Stimulated activated CD4-positive, alpha-beta T cell treated with anti-CD3 and anti-CD28 coated beads, TNF-alpha, amount 100 ng/mL, for 4 hours (primary cell): ENCODE measurements at regions not wholly inside any gene's neighbourhood (a gene's known extent, or its start where the extent isn't known, plus 50 kb on each side); places are given as distances from the start of the nearest gene placed in this dataset.

ENCODE experiments used
- DNase-seq, 3 experiments: peaks; one replicate each; pipeline ENCODE4 v3.0.0-alpha.2; 2020; ENCODE audit warnings: low read depth in 3 of 3

DNA sequence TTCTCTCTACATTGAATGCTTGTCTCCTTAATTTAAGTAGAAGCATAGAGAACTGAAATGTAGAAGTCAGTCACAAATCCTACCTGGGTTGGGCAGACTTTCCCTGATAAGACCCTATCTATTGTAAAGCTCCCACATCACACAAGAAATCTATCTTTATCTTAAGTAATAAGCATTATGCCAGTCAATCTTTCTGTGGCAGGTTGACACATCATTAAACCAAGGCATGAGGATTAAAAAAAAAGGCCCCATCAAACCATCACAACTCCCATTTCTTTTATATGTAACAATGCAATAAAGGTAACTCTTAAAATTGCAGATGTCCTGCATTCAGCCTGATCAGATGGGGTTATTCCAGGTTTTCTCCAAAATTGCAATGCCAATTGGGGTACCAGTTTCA, 311.8 kb downstream of the TOX3 start:
- DNase-seq: no peak

- no peak for DNase-seq
These were observed 312.3 kb downstream of the TOX3 start for GRCh38 chr16:52234626-52235025.

GRCh38 chr16:52229471-52229870, 317.5 kb downstream of the TOX3 start:
- no peak for DNase-seq

GRCh38 chr16:52227851-52228250, 319.1 kb downstream of the TOX3 start:
- no peak for DNase-seq

GRCh38 chr16:52212841-52213240, 334.1 kb downstream of the TOX3 start:
- no peak for DNase-seq

DNA sequence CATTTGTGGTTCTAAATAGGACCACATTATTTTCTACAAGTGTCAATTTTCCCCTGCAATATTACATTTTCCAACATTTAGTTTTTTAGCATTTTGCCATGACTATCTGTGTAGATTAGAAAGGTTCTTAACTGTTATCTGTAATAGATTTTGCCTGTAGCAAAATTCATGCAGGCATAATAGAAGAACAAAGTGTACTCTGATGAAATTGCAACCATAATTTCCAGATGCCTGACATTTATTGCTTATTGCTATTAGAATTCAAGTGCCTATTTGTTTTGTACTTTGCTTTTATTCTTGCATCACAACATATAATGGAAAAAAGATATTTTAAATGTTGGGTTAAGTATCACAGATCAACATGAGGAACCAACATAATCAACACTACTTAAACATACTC, 337.7 kb downstream of the TOX3 start:
- DNase-seq: no peak

DNA sequence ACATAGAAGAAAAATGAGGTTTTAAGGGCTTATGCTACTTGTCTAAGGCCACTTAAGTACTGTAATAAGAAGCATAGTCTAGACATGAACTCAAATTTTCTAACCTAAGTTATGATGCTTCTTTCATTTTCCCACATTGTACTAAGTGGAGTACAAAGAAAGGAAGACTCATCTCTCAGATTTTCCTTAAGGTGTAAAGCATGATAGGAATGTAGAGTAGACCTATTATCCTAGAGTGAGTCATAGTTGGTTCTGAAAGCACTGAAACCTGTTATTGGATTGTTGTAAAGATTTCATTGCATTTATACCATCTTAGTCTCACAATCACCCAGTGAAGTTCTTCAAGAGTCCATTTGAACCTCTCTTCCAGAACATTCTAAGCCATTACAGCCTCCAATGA, 343.8 kb downstream of the TOX3 start:
- DNase-seq: no peak

DNA sequence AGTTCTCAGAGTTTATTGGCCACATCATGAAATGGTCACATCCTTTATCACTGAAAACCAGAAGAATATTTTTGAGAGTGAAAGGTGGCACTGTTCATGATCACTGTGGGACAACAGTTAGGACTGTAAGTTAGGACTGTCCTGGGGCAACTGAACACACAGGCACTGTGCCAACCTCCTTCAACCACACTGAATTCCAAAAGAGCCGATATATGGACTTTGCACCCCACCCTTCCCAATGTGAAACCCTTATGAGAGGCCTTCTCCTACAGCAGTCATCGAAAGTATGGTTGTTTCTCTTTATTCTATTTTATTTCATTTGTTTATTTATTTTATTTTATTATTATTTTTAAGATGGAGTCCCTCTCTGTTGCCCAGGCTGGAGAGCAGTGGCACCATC, 353.5 kb downstream of the TOX3 start:
- DNase-seq: no peak

GRCh38 chr16:52191531-52192134, 355.3 kb downstream of the TOX3 start:
- peak in 1 of 3 experiments; percentile 2 for DNase-seq

GRCh38 chr16:52184336-52184735, 362.6 kb downstream of the TOX3 start:
- DNase-seq: no peak

DNA sequence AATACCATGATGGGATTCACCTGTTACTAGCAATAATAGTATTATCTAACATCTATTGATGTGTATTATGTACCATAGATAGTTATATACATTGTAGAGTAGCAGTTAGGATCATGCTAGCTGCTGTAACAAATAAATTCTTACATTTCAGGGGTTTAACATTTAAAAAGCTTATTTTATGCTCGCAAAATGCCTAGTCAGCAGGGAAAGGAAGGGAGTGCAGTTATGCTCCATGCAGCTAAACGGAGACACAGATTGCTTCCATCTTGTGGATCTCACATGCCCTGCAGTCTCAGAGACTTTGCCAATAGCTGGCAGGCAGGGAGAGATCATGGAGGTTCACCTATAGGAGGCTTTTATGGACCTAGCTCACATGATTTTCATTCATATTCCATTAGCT, 364.1 kb downstream of the TOX3 start:
- no peak for DNase-seq

DNA sequence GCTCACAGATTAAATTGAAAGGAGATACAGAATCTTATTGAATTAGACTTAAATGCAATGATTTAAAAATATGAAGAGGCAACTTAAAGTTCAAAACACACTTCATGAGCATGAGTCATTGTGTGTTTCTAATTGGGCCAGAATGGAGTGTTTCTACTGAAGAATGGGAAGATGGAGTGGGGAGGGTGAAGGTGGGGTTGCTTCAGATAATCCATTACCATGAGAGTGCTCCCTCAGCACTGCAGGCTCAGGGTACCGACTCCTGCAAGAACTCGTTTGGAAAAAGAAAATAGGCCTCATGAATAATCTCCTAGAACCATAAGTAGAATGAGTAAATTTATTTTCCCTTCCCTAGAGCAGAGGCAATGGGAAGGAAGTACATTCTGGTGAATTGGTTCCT, 372.8 kb downstream of the TOX3 start:
- no peak for DNase-seq

DNA sequence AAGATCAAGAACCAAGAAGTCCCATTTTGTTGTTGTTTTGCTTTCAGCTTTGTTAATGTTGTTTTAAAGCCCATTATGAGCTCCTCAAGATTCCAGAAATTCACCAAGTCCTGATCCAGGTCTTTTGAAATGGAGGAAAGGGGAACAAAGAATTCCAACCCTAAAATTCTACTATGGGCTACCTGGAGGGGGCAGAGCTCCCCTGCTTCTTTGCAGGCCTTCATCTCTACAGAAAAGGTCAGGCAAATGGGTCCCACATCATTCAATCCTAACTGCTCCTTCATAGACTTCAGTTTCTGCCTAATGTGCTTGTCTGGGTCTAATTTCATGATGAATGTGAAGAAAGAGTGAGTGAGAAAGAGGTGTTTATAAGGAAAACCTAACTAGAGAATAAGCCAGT, 375.5 kb downstream of the TOX3 start:
- DNase-seq: no peak

DNA sequence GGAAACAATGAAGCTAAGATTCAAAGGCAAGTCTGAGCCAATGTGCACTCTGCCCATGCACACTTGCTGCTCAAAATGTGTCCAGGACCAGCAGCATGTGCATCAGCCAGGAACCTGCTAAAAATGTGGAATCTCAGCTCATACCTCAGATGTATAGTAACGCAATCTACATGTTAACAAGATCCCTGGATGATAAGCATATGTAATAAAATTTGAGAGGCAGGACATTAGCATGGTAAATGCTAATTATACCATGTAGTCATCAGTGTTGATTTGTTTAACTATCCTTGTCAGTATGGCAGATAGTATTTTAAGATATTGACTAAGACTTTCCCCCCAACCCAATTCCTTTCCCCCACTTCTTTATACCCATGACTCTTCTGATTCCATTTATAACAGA, 379.6 kb downstream of the TOX3 start:
- DNase-seq: no peak

DNA sequence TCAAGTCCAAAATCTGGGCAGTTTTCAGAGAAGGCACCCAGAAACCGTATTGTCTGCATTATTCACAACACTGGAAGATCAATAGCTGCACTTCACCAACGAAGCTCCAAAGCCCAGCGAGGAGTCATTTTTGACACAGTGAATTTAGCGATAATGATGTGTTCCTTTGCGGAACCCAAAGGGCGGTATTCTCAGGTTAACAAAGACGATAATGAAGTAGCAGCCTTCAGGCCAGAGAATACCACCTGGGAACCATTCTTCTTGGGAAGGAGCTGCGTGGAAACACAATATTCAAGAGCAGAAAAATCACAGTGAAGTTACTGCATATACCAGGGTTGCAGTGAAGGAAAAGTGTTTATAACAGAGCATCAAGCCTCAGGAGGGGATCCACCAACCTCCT, 381.0 kb downstream of the TOX3 start:
- no peak for DNase-seq

- no peak for DNase-seq
These were observed 397.9 kb downstream of the TOX3 start for GRCh38 chr16:52149003-52149402.

- no peak for DNase-seq
These were observed 405.1 kb downstream of the TOX3 start for GRCh38 chr16:52141871-52142270.

GRCh38 chr16:52128361-52128760, 418.6 kb downstream of the TOX3 start:
- no peak for DNase-seq

DNA sequence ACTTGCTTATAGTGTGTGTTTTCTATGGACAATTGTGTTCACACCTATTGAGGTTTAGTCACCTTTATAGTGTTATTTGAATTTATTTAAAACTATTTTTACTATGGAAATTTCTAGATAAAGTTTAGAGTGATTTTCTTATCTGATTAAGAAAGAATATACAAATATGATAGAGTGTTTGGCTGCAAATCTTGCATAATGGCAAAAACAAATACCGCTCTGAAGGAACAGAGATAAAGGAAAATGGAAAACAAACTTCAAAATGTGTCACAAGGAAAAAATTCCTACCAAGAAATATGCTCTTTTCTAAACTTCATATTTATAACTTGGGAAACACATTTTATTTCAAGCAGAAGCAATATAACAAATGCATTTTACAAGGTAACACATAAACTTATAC, 423.1 kb downstream of the TOX3 start:
- no peak for DNase-seq

DNA sequence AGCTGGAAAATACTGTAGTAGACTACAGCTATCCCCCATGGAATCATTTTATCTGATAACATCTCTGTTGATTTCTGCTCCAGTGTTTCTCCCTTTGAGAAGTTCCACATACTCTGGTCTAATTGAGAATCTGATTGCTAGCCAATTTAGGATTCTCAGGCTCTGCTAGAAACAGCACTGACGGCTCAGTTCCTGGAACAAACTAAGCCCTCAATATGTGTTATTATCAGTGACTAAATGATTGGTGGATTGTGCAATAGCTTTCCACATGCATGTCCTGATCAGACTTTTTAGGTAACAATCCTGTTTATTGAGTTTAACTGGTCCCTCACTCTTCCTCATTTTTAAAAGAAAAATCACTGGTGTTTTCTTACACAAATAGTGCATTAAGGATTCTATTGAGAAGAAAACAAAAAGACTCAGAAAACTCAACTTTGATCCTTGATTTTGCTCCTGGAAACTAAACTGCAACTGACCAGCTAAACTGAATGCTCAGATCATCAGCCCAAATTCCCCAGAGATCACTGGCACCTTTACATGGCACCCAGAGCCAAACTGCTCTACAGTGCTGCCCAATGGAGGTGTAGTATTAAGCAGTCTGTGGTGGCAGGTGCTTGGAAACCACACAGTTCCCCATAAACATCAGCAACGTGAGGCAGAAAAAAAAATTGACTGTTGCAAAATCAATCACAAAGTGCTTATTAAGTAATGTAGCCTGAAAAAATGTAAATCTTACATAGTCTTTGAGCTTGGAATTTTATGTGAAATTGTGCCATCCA, 423.7 kb downstream of the TOX3 start:
- no peak for DNase-seq

DNA sequence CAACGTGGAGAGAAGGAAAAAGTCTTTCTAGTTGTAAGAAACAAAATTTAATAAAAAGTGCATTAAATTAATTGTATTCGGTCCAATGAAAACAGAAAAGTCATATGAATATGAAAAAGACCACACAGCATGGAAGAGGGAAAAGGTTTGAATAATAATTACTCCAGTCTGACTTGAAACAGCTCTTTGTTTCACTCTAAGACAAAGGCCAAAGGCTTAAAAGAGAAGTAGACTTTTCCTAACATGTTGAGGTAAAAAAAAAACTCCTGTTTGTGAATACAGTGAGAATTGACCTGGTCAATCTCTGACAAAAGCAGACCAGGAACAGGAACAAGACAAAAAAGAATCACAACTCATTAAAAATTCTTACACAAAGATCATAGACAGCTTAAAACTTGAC, 429.8 kb downstream of the TOX3 start:
- no peak for DNase-seq

DNA sequence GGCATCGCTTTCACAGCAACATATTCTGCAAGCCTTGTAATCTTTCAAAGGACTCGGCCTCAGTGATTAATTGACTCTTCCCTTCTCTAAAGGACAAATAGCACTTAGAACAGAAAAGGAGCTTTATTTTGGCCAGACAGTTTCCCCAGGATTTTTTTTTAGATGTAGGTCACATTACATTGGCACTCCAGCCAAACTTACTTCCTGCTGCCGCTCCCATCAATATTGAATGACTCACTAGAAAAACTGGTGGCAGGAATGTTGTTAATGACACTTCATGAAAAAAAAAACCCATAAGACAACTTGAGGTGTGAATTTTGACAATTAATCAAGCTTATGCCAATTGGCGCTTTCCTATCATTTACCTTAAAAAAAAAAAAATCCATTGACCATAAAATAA, 432.6 kb downstream of the TOX3 start:
- DNase-seq: no peak

- DNase-seq: no peak
These were observed 433.3 kb downstream of the TOX3 start for GRCh38 chr16:52113533-52114183.
